ENCODE measurements at regions not wholly inside any gene's neighbourhood (a gene's known extent, or its start where the extent isn't known, plus 50 kb on each side); places are given as distances from the start of the nearest gene placed in this dataset.
A peak's percentile ranks its signal among the peaks of the same experiment; 100 is the strongest.

GRCh38 chr1:187871177-187871845 is 1042.6 kb downstream of the PLA2G4A start:
- DNase-seq (ENCODE audit: low read depth), result peak; percentile 13
- no peak overlapping the region for H3K4me3 ChIP-seq (ENCODE audit: low read depth, low read length)
- TF ChIP-seq CTCF (conservative IDR thresholded peaks at IDR 0.05; ENCODE audit: low read depth, low read length), result no peak

- H3K4me3 ChIP-seq (ENCODE audit: low read depth, low read length), result no peak overlapping the region
- no peak for TF ChIP-seq CTCF (conservative IDR thresholded peaks at IDR 0.05; ENCODE audit: low read depth, low read length)
- no peak for DNase-seq (ENCODE audit: low read depth)
These were observed 1043.8 kb downstream of the PLA2G4A start for GRCh38 chr1:187872550-187872949.

- TF ChIP-seq CTCF (conservative IDR thresholded peaks at IDR 0.05; ENCODE audit: low read depth, low read length), result no peak
- H3K4me3 ChIP-seq (ENCODE audit: low read depth, low read length), result no peak overlapping the region
- DNase-seq (ENCODE audit: low read depth), result no peak
These were observed 1044.4 kb downstream of the PLA2G4A start for GRCh38 chr1:187873126-187873525.

GRCh38 chr1:187876775-187877174 is 1048.0 kb downstream of the PLA2G4A start:
- H3K4me3 ChIP-seq (ENCODE audit: low read depth, low read length), result no peak overlapping the region
- no peak for DNase-seq (ENCODE audit: low read depth)
- TF ChIP-seq CTCF (conservative IDR thresholded peaks at IDR 0.05; ENCODE audit: low read depth, low read length), result no peak

GRCh38 chr1:187877220-187877619 is 1048.5 kb downstream of the PLA2G4A start:
- no peak for DNase-seq (ENCODE audit: low read depth)
- TF ChIP-seq CTCF (conservative IDR thresholded peaks at IDR 0.05; ENCODE audit: low read depth, low read length), result no peak
- no peak overlapping the region for H3K4me3 ChIP-seq (ENCODE audit: low read depth, low read length)

- no peak overlapping the region for H3K4me3 ChIP-seq (ENCODE audit: low read depth, low read length)
- DNase-seq (ENCODE audit: low read depth), result no peak
- no peak for TF ChIP-seq CTCF (conservative IDR thresholded peaks at IDR 0.05; ENCODE audit: low read depth, low read length)
These were observed 1050.1 kb downstream of the PLA2G4A start for GRCh38 chr1:187878883-187879282.

GRCh38 chr1:187883356-187883755 is 1054.6 kb downstream of the PLA2G4A start:
- no peak overlapping the region for H3K4me3 ChIP-seq (ENCODE audit: low read depth, low read length)
- no peak for TF ChIP-seq CTCF (conservative IDR thresholded peaks at IDR 0.05; ENCODE audit: low read depth, low read length)
- no peak for DNase-seq (ENCODE audit: low read depth)

Data from choroid plexus epithelial cell (primary cell).